ENCODE measurements at regions not wholly inside any gene's neighbourhood (a gene's known extent, or its start where the extent isn't known, plus 50 kb on each side); places are given as distances from the start of the nearest gene placed in this dataset.

- TF ChIP-seq CTCF (conservative IDR thresholded peaks at IDR 0.05; ENCODE audit: low read depth, low read length) = no peak
- no peak for TF ChIP-seq RFX5 (IDR thresholded peaks at IDR 0.05; ENCODE audit: low read depth, low read length)
- no peak for TF ChIP-seq MAFK (IDR thresholded peaks at IDR 0.05; ENCODE audit: low read depth, low read length)
- no peak for TF ChIP-seq SMC3 (IDR thresholded peaks at IDR 0.05; ENCODE audit: low read depth, low read length)
- no peak for TF ChIP-seq RAD21 (IDR thresholded peaks at IDR 0.05; ENCODE audit: low read length)
- TF ChIP-seq RCOR1 (IDR thresholded peaks at IDR 0.05; ENCODE audit: insufficient replicate concordance, low read length) = no peak
- TF ChIP-seq POLR2A (IDR thresholded peaks at IDR 0.05; ENCODE audit: low read depth, low read length) = no peak
- no peak for TF ChIP-seq MXI1 (IDR thresholded peaks at IDR 0.05; ENCODE audit: borderline replicate concordance, low read depth, low read length)
- no peak for TF ChIP-seq FOS (IDR thresholded peaks at IDR 0.05; ENCODE audit: low read depth, low read length)
- TF ChIP-seq USF2 (IDR thresholded peaks at IDR 0.05; ENCODE audit: low read depth, low read length) = no peak
- TF ChIP-seq MAZ (IDR thresholded peaks at IDR 0.05; ENCODE audit: borderline replicate concordance, low read depth, low read length) = no peak
- no peak for TF ChIP-seq CEBPB (IDR thresholded peaks at IDR 0.05; ENCODE audit: low read depth, low read length)
- no peak for TF ChIP-seq CHD1 (IDR thresholded peaks at IDR 0.05; ENCODE audit: low read depth, low read length)
- no peak for TF ChIP-seq NFE2L2 (IDR thresholded peaks at IDR 0.05; ENCODE audit: low read depth, low read length)
Measured at GRCh38 chr14:85892251-85892650, 362.3 kb downstream of the FLRT2 start.

Data from IMR-90 (cell line).